Caki2 (cell line): ENCODE measurements at regions not wholly inside any gene's neighbourhood (a gene's known extent, or its start where the extent isn't known, plus 50 kb on each side); places are given as distances from the start of the nearest gene placed in this dataset.
A peak's percentile ranks its signal among the peaks of the same experiment; 100 is the strongest.

Experiments
- DNase-seq: peaks from one replicate; pipeline ENCODE4 v3.0.0-alpha.2; 2015; ENCODE audit warnings: low read depth
- in situ Hi-C: cut with HindIII; loops from 2 replicates; pipeline ENCODE4 v1.10.0; 2016; ENCODE audit warnings: low sequenced_read_pairs, low pct_unique_long_range_greater_than_20kb, mixed read lengths

DNA sequence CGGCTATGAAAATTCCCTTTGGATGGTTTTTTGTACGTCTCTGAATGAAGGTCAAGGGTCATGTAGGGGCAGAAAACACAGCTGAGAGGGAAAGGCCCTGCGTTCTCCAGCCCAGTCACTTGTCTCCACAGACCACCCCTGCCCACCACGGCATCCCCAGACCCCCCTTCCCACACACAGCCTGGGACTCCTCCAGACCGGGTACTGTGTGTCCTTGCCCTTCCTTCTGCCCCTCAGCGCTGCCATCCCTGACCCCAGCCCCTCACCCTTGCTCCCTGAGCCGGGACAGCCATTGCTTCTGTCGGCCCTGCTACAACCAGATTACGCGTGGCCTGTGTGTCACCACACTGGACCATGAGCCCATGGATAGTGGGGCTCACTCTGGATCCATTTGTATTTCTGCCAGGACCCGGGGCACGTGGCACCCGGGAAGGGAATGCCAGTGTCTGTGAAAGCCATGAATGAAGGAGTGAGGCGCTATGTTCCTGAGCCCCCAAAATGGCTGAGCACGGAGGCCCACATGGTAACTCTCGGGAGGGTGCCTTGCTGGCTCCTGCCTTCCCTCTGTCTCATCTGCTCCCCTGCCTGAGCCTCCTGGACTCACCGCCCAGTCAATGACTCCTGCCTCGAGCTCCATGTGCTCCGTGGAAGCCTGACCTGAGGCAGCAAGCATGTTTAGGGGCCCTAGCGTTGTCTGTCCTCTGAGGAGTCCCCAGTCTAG, 139.1 kb upstream of the FOXF1 start:
- no peak for DNase-seq
- in situ Hi-C loops, result no loop called here

- DNase-seq, result no peak
- in situ Hi-C loops, result no loop called here
Observed at GRCh38 chr16:86372193-86372592, 138.1 kb upstream of the FOXF1 start.

DNA sequence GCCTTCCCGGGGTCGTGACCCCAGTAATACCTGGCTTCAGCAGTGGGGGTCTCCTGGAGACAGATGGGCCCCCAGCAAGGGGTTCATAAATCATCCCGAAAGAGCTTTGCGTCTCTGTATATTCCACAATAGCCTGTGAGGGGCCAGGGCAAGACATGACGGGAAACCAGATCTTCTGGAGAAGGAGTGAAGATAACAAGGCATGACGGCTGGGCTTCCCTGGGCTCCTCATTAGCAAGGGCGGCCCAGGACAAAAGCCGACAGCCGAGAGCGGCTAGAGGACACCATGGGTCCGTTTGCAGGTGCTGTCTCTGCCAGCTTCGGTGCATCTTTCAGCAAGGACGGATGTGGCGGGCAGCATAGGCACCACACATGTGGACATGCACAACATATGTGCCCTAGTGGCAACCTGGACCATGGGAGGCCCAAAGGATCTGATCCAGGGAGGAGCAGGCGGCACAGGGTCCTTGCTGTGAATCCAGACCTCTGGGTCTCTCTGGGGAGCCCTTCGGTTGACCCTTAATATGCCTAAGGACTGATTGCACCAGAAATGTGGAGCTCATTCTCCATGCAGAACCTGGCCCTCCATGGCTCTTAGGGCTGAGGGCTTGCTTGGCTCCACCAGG, 136.9 kb upstream of the FOXF1 start:
- in situ Hi-C loops, result no loop called here
- DNase-seq, result no peak

DNA sequence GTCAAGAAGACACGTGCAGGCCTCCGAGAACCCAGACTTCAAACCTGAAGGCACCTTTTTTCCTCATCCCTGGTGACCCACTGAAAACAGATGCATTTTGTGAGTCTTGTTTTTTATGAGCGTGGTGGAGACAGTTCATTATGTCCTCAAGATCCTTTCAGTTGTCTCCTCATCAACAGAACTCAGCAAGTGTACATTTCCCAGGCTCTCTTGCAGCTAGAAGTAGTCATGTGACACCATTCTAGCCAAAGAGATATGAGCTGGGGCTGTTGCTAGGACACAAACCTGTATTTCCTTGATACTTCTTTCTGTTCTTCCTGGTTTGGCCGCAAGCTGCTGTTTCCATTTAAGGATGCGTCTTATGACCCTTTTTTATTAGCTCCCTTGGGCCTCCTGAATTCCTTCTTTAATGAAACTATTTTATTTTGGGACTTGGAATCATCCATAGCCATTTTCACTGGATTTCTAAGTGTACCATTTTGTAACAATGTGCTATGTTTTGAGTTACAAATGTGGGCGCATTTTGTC, 135.7 kb upstream of the FOXF1 start:
- no peak for DNase-seq
- in situ Hi-C loops, result no loop called here

DNA sequence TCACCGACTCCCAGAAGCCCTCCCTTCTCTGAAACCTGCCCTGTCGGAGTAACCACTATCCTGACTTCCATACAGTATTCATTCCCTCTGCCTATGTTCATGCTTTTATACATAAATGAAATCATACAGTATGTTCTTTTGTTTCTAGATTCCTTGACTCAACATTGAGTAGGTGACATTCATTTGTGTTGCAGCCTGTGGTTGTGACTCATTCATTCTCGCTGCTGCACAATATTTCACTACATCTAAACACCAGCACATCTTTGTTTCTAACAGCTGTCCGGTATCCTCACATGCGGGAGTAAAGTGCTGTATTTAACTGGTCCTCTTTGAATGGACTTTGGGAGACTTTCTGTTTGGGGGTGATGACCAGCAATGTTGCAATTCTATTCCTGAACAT, 135.0 kb upstream of the FOXF1 start:
- in situ Hi-C loops, result no loop called here
- no peak for DNase-seq

DNA sequence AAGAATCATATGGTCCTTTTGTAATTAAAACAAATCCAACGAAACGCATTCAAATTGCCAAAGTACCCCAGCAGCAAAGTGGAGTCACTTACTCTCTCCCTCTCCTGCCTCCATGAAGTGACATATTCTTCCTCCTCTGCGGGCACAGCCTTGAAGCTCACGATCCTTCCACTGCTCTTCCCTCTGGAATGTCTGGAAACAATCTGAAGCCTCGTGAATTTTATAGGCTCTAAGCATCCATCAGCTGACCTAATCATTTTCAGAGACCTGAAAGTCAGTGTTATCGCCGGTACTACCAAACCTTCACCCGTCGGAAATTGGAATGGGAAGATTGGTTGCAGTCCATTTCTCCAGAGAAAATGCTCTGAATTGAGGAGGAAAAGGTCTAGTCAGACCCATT, 134.5 kb upstream of the FOXF1 start:
- in situ Hi-C loops, result no loop called here

GRCh38 chr16:86376837-86377236, 133.5 kb upstream of the FOXF1 start:
- no peak for DNase-seq
- in situ Hi-C loops, result no loop called here

More for the DNA sequence above, 134.5 kb upstream of the FOXF1 start:
- DNase-seq, result no peak

DNA sequence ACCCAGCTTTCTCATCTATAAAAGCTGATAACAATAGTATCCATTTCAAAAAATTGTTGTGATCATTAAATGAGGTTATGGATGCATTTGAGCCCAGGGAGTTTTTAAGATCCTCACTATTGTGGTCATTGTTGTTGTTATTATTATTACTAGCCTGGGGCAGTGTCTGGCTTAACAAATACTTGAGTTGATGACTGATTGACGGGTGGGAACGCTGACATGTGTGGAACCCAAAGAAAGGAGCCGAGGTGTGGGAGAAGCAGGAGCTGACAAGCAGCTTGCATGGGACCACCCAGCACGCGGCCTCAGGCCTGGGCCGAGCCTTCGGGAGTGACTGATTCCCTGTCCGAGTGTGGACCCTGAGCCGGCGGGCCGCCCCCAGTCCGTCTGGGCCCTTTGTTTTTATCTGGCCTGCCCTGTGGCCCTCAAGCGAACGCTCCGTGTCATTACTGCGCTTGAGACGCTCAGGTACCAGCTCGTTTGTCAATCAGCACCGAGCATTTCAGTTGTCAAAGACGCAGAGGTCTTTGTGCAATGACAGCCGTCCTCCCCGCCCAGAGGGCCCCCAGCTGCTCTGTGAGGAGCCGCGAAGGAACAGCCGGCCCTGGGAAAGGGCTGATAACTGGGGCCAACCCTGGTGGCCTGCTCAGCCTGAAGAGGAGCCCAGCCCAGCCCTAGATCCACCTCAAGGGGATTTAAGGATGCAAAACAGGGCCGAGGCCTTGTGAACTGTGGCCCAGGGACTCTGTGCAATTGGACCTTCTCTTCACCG, 132.9 kb upstream of the FOXF1 start:
- in situ Hi-C loops, result no loop called here
- no peak for DNase-seq

- DNase-seq, result no peak
Observed at GRCh38 chr16:86378128-86378527, 132.2 kb upstream of the FOXF1 start.

DNA sequence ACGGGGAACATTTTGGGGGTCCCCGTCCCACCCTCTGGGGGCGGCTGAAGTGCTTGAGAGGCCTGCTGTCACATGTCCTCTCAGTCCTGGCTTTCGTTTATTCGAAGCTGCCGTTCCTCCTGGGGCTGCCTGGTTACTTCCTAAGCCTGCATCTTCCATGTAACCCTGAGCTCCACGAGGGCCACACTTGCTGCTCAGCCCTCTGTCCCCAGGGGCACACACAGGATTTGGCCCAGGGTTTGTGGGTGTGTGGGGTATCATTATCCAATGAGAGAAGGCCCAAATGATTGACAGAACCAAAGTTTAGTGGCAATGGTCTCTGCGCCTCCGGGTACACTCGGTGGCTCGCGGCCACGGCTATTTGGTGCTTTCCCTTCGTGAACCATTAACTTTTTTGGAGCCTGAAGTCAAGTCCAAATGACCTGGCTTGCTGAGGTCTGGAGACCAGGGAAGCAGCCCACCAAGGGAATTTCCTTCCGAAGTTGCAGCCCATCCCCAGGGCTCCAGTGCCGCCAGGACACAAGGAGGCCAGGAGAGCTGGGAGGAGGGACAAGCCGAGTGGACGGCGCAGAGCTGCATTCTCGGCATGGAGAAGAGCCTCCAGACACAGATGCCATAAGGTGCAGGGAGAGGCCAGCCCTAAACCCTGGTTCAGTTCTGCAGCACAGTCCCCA, 131.4 kb upstream of the FOXF1 start:
- DNase-seq, result no peak
- in situ Hi-C loops, result no loop called here

More at GRCh38 chr16:86378128-86378527, 132.2 kb upstream of the FOXF1 start:
- in situ Hi-C loops, result no loop called here

DNA sequence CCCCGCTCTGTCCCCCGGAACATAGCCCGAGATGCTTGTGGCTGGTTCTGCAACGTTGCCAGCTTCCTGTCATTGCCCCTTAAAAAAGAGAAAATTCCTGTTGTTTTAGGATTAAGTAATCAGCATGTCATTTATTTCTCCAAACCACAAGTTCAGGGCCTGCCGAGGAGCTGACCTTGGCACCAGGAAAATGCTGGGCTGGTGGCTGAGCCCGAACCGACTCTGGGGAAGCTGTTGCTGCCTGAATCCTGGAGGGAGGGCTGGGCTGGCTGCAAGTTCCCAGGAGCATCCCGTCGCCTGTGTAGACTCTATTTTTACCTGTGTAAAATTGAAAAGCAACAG, 130.9 kb upstream of the FOXF1 start:
- DNase-seq, result no peak
- in situ Hi-C loops, result no loop called here

DNA sequence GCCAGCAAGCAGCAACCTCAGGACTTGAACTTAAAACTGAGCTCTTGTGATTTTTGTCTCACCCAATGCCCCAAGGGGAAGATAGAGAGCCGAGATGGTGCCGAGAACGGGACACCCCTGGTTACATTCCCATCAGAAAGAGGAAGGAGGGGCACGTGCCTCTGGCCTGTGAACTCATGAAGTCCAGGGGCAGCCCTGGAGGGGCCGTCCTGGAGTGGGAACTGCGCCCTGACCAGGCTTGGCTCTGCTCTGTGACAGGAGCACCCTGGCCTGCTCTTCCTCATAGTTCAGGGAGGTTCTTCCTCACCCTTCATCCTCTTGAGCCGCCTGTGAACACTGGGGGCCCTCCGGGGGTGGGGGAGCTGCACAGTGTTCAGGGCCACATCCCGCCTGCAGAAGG, 130.3 kb upstream of the FOXF1 start:
- in situ Hi-C loops, result no loop called here
- DNase-seq, result no peak

- no peak for DNase-seq
- in situ Hi-C loops, result no loop called here
Observed at GRCh38 chr16:86381491-86381890, 128.8 kb upstream of the FOXF1 start.

DNA sequence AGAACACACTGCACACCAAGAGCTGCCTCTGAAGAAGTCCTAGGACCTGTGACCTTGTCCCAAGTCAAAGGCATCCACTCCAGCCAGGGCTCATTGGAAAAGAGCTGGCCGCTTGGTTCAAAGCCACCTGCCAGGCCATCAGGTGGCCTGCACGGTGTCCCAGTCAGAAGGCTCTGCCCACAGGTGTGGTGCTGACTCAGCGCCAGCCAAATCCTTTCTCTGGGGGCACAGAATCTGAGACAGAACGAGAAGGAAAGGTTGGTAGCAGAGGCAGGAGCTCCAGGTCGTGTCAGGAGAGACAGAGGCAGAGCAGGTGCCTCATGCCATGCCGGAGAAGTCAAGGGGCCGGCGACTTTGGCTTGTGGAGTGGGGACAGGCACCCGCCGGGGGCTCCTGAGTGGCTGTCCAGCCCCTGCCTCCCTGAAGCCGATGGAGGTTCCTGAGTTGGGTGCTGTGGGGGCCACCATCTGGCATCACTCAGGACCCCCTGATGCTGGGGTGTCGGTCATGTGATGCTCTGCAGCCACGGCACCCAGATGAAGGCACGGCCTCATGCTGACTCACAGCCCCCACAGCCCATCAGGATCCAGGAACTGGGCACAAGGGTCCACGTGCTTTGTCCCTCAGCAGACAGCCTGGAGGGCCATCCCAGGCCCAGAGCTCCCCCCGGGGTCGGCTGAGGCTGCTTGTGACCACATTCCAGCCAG, 128.1 kb upstream of the FOXF1 start:
- in situ Hi-C loops, result no loop called here
- DNase-seq, result no peak

DNA sequence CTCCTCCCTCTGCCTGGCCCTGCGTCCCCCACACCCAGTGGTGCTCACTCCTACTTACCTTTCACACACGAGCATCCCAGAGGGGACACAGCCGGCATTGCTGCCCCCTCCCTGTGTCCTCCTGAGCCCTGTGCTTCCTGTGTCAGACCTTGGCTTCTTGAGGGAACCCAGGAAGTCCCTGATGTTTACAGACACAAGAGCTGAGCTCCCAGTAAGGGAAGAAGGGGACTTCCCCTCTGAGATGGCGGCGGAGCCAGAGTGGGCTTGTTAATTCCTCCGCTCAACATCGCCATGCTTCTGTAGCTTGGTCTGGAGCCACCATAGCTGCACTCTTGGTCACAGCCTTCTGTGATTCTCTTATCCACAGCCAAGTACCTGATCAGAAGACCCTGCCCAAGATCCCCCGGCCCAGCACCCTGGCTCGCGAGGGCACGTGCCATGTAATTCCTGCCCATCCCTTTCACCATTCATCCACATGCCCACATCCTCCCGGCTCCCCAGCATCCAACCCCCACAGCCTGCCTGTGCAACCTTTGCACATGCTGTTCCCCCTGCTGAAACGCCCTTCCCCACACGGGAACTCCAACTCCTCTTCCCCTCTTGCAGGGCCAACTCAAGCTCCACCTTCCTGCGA, 127.4 kb upstream of the FOXF1 start:
- DNase-seq, result no peak
- in situ Hi-C loops, result no loop called here

- in situ Hi-C loops, result no loop called here
- peak; percentile 66 for DNase-seq
Observed at GRCh38 chr16:86383488-86384262, 126.7 kb upstream of the FOXF1 start.

- DNase-seq, result no peak
- in situ Hi-C loops, result no loop called here
Observed at GRCh38 chr16:86384263-86384649, 126.1 kb upstream of the FOXF1 start.
